ENCODE measurements at regions not wholly inside any gene's neighbourhood (a gene's known extent, or its start where the extent isn't known, plus 50 kb on each side); places are given as distances from the start of the nearest gene placed in this dataset.

DNA sequence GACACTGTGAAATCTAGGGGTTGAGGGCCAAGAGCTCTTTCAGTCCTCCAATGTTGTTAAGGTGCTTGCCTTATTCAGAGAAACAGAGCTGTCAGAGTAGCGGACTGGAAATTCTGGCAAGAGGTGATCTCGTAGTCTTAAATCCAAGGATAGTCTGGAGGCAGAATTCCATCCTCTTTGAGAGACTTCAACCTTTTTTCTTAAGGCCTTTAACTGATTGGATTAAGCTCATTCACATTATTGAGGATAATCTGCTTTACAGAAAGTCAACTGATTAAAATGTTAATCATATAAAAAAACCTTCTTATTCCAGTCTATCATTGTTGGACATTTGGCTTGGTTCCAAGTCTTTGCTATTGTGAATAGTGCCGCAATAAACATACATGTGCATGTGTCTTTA, 243.1 kb upstream of the COX7C start:
- H3K27ac ChIP-seq: no peak overlapping the region
- DNase-seq: no peak
- no peaks in the 10 kb centered on the region for H3K4me1 ChIP-seq
- no peak for TF ChIP-seq POLR2A (IDR thresholded peaks at IDR 0.05)
- TF ChIP-seq, protein P1, sequence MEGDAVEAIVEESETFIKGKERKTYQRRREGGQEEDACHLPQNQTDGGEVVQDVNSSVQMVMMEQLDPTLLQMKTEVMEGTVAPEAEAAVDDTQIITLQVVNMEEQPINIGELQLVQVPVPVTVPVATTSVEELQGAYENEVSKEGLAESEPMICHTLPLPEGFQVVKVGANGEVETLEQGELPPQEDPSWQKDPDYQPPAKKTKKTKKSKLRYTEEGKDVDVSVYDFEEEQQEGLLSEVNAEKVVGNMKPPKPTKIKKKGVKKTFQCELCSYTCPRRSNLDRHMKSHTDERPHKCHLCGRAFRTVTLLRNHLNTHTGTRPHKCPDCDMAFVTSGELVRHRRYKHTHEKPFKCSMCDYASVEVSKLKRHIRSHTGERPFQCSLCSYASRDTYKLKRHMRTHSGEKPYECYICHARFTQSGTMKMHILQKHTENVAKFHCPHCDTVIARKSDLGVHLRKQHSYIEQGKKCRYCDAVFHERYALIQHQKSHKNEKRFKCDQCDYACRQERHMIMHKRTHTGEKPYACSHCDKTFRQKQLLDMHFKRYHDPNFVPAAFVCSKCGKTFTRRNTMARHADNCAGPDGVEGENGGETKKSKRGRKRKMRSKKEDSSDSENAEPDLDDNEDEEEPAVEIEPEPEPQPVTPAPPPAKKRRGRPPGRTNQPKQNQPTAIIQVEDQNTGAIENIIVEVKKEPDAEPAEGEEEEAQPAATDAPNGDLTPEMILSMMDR (IDR thresholded peaks at IDR 0.05): no peak
- WGBS, 2 donors: 93% methylated on average over 3 of the region's 3 CpGs
- no peak overlapping the region for H3K4me3 ChIP-seq
- intact Hi-C loops (cut with DNase I; ENCODE audit: low total_unique reads): no loop called here
- no peaks in the 10 kb centered on the region for H3K9me3 ChIP-seq
- H3K36me3 ChIP-seq (ENCODE audit: low read depth, missing control alignments): no peaks in the 10 kb centered on the region
- no peaks in the 10 kb centered on the region for H3K27me3 ChIP-seq

DNA sequence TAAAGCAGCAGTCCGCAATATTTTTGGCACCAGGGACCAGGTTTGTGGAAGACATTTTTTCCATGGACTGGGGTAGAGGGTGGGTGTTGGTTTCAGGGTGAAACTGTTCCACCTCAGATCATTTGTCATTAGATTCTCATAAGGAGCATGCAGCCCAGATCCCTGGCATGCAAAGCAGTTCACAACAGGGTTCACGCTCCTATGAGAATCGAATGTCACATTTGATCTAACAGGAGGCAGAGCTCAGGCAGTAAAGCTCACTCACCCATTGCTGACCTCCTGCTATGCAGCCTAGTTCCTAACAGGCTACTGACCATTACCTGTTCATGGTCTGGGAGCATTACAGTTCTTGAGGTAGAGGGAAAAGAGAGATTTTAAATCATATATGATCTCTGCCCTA, 241.5 kb upstream of the COX7C start:
- Histone ChIP-seq H3K9me3 (no peaks in the 10 kb centered on the region), H3K4me3 (no peak overlapping the region), H3K27ac (no peak overlapping the region), H3K36me3 (ENCODE audit: low read depth, missing control alignments) (no peaks in the 10 kb centered on the region), H3K4me1 (no peaks in the 10 kb centered on the region), H3K27me3 (no peaks in the 10 kb centered on the region)
- intact Hi-C loops (cut with DNase I; ENCODE audit: low total_unique reads): no loop called here
- no peak for DNase-seq
- TF ChIP-seq POLR2A (IDR thresholded peaks at IDR 0.05): no peak
- TF ChIP-seq, protein P1 (IDR thresholded peaks at IDR 0.05): no peak
- WGBS, 2 donors: 87 to 89% methylated on average over 3 of the region's 3 CpGs

DNA sequence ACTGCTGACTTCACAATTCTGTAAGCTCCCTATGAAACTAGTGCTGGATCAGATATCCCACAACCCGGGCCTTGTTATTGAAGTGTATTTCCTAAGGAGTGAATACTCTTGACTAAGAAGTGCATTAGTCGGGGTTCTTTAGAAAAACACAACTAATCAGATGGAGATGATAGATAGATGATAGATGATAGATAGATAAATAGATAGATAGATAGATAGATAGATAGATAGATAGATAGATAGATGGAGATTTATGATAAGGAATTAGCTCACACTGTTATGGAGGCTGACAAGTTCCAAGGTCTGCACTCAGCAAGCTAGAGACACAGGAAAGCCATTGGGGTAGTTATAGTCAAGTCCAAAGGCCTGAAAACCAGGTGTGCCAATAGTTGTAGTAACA, 214.6 kb upstream of the COX7C start:
- H3K9me3 ChIP-seq: no peaks in the 10 kb centered on the region
- no peaks in the 10 kb centered on the region for H3K4me1 ChIP-seq
- TF ChIP-seq, protein P1 (IDR thresholded peaks at IDR 0.05): no peak
- TF ChIP-seq POLR2A (IDR thresholded peaks at IDR 0.05): no peak
- H3K27ac ChIP-seq: no peak overlapping the region
- no peak for DNase-seq
- H3K27me3 ChIP-seq: no peaks in the 10 kb centered on the region
- no peak overlapping the region for H3K4me3 ChIP-seq
- no peaks in the 10 kb centered on the region for H3K36me3 ChIP-seq (ENCODE audit: low read depth, missing control alignments)
- WGBS, 2 donors: 92 to 95% methylated on average over 2 of the region's 2 CpGs
- intact Hi-C loops (cut with DNase I; ENCODE audit: low total_unique reads): no loop called here

DNA sequence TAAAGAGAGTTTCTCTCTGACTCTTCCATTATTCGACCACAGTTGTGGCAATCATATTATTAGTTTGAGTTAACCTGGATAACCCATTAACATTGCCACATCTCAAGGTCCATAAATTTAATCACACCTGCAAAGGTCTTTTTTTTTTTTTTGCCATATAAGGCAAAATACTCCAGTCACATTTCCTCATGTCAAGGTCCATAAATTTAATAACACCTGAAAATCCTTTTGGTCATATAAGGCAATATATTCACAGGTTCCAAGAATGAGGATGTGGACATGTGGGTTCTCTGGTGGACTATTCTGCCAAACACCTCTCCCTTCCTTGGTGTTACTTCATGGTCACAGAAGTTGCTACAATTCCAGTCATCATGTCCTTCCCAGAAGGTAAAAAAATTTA, 213.5 kb upstream of the COX7C start:
- no peak for TF ChIP-seq POLR2A (IDR thresholded peaks at IDR 0.05)
- TF ChIP-seq, protein P1 (IDR thresholded peaks at IDR 0.05): no peak
- Histone ChIP-seq H3K4me3 (no peak overlapping the region), H3K27me3 (no peaks in the 10 kb centered on the region), H3K9me3 (no peaks in the 10 kb centered on the region), H3K27ac (no peak overlapping the region), H3K4me1 (no peaks in the 10 kb centered on the region), H3K36me3 (ENCODE audit: low read depth, missing control alignments) (no peaks in the 10 kb centered on the region)
- no peak for DNase-seq
- WGBS, 2 donors: 85 to 91% methylated on average over 1 of the region's 1 CpG
- intact Hi-C loops (cut with DNase I; ENCODE audit: low total_unique reads): no loop called here

DNA sequence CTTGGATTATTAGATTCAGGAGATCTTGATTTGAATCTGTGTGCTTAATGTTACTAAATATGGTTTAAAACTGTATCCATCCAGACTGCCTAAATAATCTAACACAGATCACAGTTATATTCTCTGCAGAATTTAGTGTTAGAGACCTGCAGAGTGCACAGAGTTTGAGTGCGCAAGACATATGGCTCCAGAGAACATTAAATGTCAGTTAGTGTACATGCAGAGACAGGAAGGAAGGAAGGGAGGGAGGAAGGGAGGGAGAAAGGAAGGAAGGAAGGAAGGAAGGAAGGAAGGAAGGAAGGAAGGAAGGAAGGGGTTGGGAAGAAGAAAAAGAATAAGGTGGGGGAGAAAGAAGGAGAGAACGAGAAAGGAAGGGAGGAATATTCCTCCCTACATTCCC, 210.0 kb upstream of the COX7C start:
- no peak for TF ChIP-seq POLR2A (IDR thresholded peaks at IDR 0.05)
- TF ChIP-seq, protein P1 (IDR thresholded peaks at IDR 0.05): no peak
- Histone ChIP-seq H3K9me3 (no peaks in the 10 kb centered on the region), H3K27me3 (no peaks in the 10 kb centered on the region), H3K27ac (no peak overlapping the region), H3K36me3 (ENCODE audit: low read depth, missing control alignments) (no peaks in the 10 kb centered on the region), H3K4me1 (no peaks in the 10 kb centered on the region), H3K4me3 (no peak overlapping the region)
- intact Hi-C loops (cut with DNase I; ENCODE audit: low total_unique reads): no loop called here
- 85 to 93% methylated on average over 2 of the region's 2 CpGs for WGBS, 2 donors
- no peak for DNase-seq
